Heart left ventricle (tissue), 16 donors: ENCODE measurements at regions not wholly inside any gene's neighbourhood (a gene's known extent, or its start where the extent isn't known, plus 50 kb on each side); places are given as distances from the start of the nearest gene placed in this dataset.
A peak's percentile ranks its signal among the peaks of the same experiment; 100 is the strongest.

Source experiments
- ATAC-seq, 4 donors: fragments of 200-7000 bp; cut with Tn5 transposase; one replicate each; pipeline ENCODE4 v1.9.1; 2020 to 2022; ENCODE audit warnings: moderate library complexity in 4 of 4, mild to moderate bottlenecking in 3 of 4, moderate number of reproducible peaks in 1 of 4
- DNase-seq, 5 donors: peaks; one replicate each; pipeline ENCODE4 v3.0.0-alpha.2; 2020
- H3K27ac ChIP-seq, 12 donors: fragments of 200-600 bp; sonication (generic) in 4 of 12; one replicate each; pipeline versions ENCODE4 v1.5.0 to v1.8.0; 2016 to 2022; ENCODE audit warnings: mild to moderate bottlenecking in 2 of 12
- H3K27me3 ChIP-seq, 9 donors: fragments of 200-600 bp; sonication (generic) in 2 of 9; one replicate each; pipeline versions ENCODE4 v1.5.1 to v1.8.0; 2016 to 2022; ENCODE audit warnings: mild to moderate bottlenecking in 3 of 9
- H3K36me3 ChIP-seq, 9 donors: fragments of 200-600 bp; sonication (generic) in 2 of 9; one replicate each; pipeline versions ENCODE4 v1.5.0 to v1.8.0; 2018 to 2022; ENCODE audit warnings: mild to moderate bottlenecking in 2 of 9
- H3K4me1 ChIP-seq, 12 donors: fragments of 200-600 bp; sonication (generic) in 4 of 12; one replicate each; pipeline versions ENCODE4 v1.5.0 to v1.8.0; 2016 to 2022; ENCODE audit warnings: mild to moderate bottlenecking in 3 of 12
- H3K4me3 ChIP-seq, 12 donors: fragments of 200-600 bp; sonication (generic) in 4 of 12; one replicate each; pipeline versions ENCODE4 v1.5.0 to v1.8.0; 2017 to 2022; ENCODE audit warnings: mild to moderate bottlenecking in 9 of 12, moderate library complexity in 4 of 12
- H3K9me3 ChIP-seq, 12 donors: fragments of 200-600 bp; sonication (generic) in 4 of 12; one replicate each; pipeline versions ENCODE4 v1.5.0 to v1.8.0; 2016 to 2022; ENCODE audit warnings: mild to moderate bottlenecking in 1 of 12
- POLR2A ChIP-seq, 2 donors: fragments of 450-650 bp; IDR thresholded peaks; one replicate each; pipeline ENCODE4 v1.6.1; 2017; ENCODE audit warnings: antibody characterized with exemption in 2 of 2, mild to moderate bottlenecking in 2 of 2, moderate library complexity in 2 of 2
- WGBS, 4 donors: extraction: QIAGEN DNeasy Blood & Tissue Kit in 2 of 4; methylation state at CpG; one replicate each; pipeline versions ENCODE4 v1.1.5 to v1.1.7; 2013 to 2018; 5-methylcytosine and 5-hydroxymethylcytosine counted together
- intact Hi-C, 10 donors: fragments of 100-400 bp; cut with DNase I; formaldehyde crosslinking; loops; one replicate each; pipeline versions ENCODE4 v1.11.1 to v1.14.2; 2022
- TF ChIP-seq, protein P1 (sequence below), 12 donors: fragments of 200-600 bp; sonication (generic) in 4 of 12; IDR thresholded peaks; one replicate each; pipeline versions ENCODE4 v1.5.0 to v1.8.0; 2018 to 2022; ENCODE audit warnings: antibody characterized with exemption in 12 of 12, mild to moderate bottlenecking in 5 of 12
- donor health status: ischemic (EF 13 %, LVEDD 7.1; RV severe dilation, severe dysfunction).
- donor health status: healthy with polysubstance abuse.
- donor health status: DM: no; HTN: yes; CAD: no.
- donor health status: DM: no; HTN: no; CAD: no.
- donor health status: ischemic (EF 25% LVEDD 6.9; RV normal size, moderate dysfunction).
- donor health status: ischemic (EF 25% LVEDD 5.7; RV mildly dilated, moderate dysfunction).
- donor health status: healthy.
- donor health status: DM: yes; HTN: yes; CAD: no.
- donor health status: ischemic (EF 35%, LVEDD 5.7; RV mildly dilated, moderate dysfunction).
- donor health status: nonischemic (EF 11% LVEDD 7.7; RV severe dilation, severe dysfunction).
- donor health status: DM: yes; HTN: yes; CAD: no.
- donor health status: PGD.
- donor health status: ischemic (EF 29% LVEDD 5.4; RV normal size, mild dysfunction).
- donor health status: nonischemic (EF 23%, LVEDD 6.1; RV moderate dilation, normal function).

DNA sequence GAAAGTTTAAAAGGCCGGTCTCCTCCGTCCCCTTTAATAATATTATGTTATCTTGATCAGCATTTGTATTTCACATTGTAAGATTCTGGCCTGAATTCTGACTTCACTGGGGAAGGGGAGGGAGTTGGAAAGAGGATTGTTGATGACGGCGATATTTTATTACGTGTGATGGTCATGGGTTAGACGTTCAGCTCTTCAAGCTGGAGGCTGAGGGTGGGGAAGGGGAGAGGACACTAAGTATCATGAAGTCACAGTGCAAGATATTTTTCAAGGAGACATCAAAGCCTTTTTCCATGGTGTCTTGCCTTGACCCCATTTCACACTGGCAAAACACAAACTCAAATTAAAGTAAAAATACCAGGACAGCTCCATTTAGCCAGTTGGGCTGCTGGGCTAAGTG is 126.7 kb downstream of the WDR11 start:
- intact Hi-C loops = no loop called here
- Histone ChIP-seq H3K36me3 (no peaks in the 10 kb centered on the region), H3K9me3 (peaks cover 0 to 20% (median 5%) of the 10 kb centered on the region in 12 donors), H3K4me3 (no peak overlapping the region), H3K27ac (no peak overlapping the region), H3K27me3 (peaks cover 5 to 75% (median 26%) of the 10 kb centered on the region in 9 donors), H3K4me1 (peaks cover 0 to 12% (median 6%) of the 10 kb centered on the region in 12 donors)
- TF ChIP-seq, protein P1, sequence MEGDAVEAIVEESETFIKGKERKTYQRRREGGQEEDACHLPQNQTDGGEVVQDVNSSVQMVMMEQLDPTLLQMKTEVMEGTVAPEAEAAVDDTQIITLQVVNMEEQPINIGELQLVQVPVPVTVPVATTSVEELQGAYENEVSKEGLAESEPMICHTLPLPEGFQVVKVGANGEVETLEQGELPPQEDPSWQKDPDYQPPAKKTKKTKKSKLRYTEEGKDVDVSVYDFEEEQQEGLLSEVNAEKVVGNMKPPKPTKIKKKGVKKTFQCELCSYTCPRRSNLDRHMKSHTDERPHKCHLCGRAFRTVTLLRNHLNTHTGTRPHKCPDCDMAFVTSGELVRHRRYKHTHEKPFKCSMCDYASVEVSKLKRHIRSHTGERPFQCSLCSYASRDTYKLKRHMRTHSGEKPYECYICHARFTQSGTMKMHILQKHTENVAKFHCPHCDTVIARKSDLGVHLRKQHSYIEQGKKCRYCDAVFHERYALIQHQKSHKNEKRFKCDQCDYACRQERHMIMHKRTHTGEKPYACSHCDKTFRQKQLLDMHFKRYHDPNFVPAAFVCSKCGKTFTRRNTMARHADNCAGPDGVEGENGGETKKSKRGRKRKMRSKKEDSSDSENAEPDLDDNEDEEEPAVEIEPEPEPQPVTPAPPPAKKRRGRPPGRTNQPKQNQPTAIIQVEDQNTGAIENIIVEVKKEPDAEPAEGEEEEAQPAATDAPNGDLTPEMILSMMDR (IDR thresholded peaks at IDR 0.05) = no peak
- TF ChIP-seq POLR2A (IDR thresholded peaks at IDR 0.05) = no peak
- ATAC-seq (no peak), DNase-seq (no peak)
- 86 to 89% (median 87%) methylated on average over 6 of the region's 6 CpGs for WGBS, 4 donors

DNA sequence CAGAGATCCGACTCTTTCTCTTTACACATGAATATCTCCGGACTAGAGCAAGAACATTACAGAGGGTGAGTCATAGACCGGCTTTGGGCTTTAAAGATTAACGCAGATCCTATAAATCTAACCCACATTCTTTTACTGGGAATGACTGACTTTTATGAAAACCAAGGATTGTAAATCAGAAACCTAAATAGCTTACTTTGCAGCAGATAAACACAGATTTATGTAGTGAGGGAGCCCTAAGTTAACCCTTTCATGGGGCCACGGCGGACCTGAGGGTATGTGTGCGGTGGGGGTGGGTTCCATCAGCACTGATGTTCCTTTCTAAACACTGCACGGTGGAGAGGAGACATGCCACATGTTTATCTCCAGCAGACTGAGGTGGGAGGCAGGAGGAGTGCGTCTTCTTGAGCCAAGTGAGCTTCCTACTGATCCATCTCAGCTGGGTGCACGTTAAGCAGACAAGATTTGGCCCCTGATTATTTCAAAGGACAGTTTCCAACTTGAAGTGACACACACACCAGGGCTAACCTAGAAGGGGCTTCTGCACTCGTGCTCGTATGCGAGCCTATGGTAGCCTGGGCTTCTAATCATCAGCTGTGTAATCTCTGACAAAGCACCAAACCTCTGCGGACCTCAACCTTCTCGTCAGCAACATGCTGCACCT is 127.6 kb downstream of the WDR11 start:
- no peak for DNase-seq
- Histone ChIP-seq H3K4me3 (peak overlapping the region in 2 of 12 donors; percentile 8 to 34), H3K36me3 (no peaks in the 10 kb centered on the region), H3K9me3 (peaks cover 0 to 17% (median 4%) of the 10 kb centered on the region in 12 donors), H3K27me3 (peaks cover 5 to 72% (median 26%) of the 10 kb centered on the region in 9 donors), H3K27ac (no peak overlapping the region), H3K4me1 (peaks cover 0 to 12% (median 6%) of the 10 kb centered on the region in 12 donors)
- no peak for ATAC-seq
- TF ChIP-seq, protein P1 (IDR thresholded peaks at IDR 0.05) = no peak
- TF ChIP-seq POLR2A (IDR thresholded peaks at IDR 0.05) = no peak
- 24 to 30% (median 27%) methylated on average over 15 of the region's 15 CpGs for WGBS, 4 donors
- intact Hi-C loops = no loop called here

DNA sequence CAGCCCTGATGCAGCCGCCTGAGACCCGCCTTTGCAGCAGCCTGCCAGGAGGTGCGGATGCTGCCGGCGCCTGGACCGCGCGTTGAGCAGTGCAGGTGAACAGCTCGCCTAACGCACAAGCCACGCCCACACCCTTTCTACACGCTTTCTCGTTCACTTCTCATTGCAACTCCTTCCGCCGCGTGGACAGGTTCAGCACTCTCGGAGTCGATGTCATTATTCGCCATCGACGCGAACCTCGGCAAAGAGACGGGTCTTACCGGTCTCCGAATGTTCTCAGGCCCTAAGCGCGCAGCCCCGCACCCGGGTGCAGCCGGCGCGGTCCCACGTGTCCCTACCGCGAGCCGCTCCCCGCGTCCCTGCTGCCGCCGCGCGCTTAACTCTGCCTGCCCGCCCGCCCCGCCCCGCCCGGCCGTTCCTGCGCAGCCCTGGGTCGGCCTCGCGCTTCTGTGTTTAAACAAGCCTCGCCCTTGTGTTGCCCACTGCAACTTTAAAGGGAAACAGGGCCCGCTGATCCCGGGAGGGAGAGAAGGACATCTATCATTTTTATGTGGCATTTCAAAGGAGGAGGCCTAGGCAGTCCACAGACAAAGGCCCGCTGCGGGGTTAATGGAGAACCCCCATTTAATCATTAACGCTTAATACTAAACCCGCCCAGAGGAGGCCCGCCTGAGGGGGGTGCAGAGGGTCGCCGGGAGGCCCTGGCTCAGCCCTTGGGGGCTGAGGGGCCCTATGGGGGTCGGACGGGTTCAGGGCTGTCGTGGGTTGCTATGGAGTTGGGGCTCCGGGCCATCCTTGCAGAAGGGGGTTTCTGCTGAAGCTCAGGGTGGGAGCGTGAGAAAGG is 128.5 kb downstream of the WDR11 start:
- TF ChIP-seq, protein P1 (IDR thresholded peaks at IDR 0.05) = no peak
- no peak for TF ChIP-seq POLR2A (IDR thresholded peaks at IDR 0.05)
- H3K9me3 ChIP-seq = peaks cover 0 to 8% (median 0%) of the 10 kb centered on the region in 12 donors
- H3K36me3 ChIP-seq = no peaks in the 10 kb centered on the region
- intact Hi-C loops = no loop called here
- 5 to 14% (median 8%) methylated on average over 23 to 68 of the region's 68 CpGs for WGBS, 4 donors
- peaks cover 5 to 64% (median 24%) of the 10 kb centered on the region in 9 donors for H3K27me3 ChIP-seq
- DNase-seq (no peak), ATAC-seq (peak in 2 of 4 donors; percentile 43 to 66)
- H3K27ac ChIP-seq = peak overlapping the region in 1 of 12 donors; percentile 12
- peaks cover 0 to 12% (median 6%) of the 10 kb centered on the region in 12 donors for H3K4me1 ChIP-seq
- H3K4me3 ChIP-seq = peak overlapping the region in 10 of 12 donors; percentile 8 to 46 (median 36)
